Putamen (tissue), 1 donor: ENCODE measurements at regions not wholly inside any gene's neighbourhood (a gene's known extent, or its start where the extent isn't known, plus 50 kb on each side); places are given as distances from the start of the nearest gene placed in this dataset.
"Not testable (repeated sequence)": the region's sequence is repeated elsewhere in the genome, so short reads cannot be mapped to it uniquely, and the experiment has no call there.

Experiments
- DNase-seq: peaks from one replicate; pipeline ENCODE4 v3.0.0-alpha.2; 2016; ENCODE audit warnings: low spot score

- DNase-seq: no peak
Observed at GRCh38 chr6:76840865-76841264, 622.4 kb downstream of the HTR1B start.

DNA sequence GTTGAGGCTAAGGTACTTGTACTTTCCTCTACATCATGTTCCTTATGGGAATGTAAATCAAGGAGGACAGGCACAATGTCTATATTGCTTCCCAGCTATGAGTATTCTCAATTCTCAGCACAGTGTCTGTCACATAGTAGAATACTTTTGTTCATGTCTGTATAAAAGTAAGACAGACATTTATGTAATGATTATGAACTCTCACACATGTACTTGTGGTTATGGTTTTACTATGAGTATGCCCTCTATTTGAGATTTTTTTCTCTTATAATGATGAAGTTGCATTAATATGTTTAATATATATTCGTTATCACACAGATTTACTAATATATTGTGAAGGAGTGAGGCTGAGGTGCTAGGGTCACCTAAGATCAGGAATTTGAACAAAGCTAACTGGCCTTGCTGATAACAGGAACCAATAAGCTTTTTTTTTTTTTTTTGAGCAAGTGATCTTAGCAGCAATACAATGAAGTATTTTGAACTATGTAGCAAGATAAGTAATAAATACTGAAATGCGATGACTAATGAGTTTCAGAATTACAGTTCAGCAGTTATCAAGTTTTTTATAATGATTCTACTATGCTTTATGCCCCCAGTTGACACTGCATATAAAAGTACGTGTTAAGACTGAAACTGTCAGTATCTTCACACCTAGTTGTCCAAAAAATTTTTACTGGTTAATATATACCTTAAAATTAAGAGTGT is 623.1 kb downstream of the HTR1B start:
- no peak for DNase-seq

GRCh38 chr6:76839505-76839904 is 623.8 kb downstream of the HTR1B start:
- DNase-seq: no peak

DNA sequence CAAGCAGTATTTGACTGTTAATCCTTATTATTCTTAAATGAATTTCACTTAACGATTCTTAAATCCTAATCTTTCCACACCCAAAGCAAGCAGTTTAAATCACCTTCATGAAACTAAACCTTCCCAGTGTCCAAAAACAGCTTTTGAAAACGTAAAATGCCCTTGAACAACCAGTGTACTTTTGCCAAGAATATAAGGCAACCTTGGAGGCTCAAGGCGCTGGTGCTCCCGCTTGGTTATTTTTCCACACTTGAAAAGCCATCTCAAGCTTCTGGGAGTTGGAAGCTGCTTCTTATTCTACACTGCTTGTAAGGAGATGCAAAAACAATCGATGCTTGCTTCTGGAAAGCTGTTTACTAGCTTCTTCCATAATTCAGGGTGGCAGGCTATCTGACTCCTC is 625.7 kb downstream of the HTR1B start:
- no peak for DNase-seq

DNA sequence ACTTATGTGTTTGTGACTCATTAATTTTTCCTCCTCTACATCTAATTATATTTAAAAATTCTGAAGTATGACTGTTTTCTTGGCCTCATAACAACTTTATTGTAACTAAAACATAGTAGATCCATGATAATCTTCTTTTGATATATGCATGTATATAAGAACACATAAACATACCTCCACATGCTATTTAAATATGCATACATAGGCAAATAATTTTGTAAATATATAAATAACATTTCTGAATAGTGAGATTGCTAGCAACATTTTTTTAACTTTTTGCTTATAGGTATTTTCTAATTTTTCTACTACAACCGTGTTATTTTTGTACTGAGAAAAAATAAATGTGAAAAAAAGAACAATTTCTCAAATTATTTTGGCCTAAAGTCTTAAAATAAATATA is 627.6 kb downstream of the HTR1B start:
- DNase-seq: no peak

DNA sequence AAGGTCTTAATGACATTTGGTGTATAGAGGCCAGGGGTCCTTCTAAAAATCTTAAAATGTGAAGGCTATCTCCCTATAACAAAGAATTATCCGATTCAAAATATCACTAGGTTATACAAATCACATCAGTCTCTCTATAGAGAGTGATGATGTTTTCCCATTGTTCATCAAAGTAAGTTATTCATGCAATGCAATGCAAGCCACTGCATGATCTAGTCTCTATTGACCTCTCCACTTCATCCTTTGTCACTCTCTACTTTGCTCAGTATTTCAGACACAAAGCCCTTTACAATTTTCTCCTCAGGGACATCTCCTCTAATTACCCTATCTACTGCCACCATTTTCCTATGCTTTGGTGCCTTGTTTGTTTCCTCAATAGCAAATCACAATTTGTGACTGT is 628.0 kb downstream of the HTR1B start:
- DNase-seq: no peak

DNA sequence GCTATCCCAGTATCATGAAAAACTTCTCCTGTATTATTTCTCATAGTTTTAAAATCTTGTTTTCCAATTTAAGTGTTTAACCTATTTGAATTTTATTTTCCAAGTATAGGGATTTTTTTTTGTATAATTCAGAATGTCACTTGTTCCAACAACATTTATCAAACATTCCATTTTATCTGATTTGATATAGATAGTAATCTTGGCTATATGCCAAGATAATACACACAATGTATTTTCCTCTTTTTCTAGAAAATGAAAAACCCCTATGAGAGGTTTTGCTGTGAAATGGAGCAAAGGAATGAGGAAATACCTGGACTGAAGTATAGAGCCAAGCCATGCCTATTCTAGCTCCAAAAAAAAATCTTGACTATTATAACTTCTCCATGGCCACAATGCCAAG is 628.9 kb downstream of the HTR1B start:
- DNase-seq: no peak

- no peak for DNase-seq
Observed at GRCh38 chr6:76831299-76831698, 632.0 kb downstream of the HTR1B start.

DNA sequence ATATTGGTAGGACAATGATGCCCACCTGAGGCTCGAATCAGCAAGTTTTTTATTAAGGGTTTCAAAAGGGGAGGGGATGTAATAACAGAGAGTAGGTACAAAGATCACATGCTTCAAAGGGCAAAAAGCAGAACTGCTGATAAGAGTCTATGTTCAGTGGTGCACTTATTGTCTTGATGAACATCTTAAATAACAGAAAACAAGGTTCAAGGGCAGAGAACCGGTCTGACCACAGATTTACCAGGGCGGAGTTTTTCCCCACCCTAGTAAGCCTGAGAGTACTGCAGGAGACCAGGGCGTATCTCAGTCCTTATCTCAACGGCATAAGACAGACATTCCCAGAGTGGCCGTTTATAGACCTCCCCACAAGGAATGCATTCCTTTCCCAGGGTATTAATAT is 639.7 kb downstream of the HTR1B start:
- not testable (repeated sequence) for DNase-seq

DNA sequence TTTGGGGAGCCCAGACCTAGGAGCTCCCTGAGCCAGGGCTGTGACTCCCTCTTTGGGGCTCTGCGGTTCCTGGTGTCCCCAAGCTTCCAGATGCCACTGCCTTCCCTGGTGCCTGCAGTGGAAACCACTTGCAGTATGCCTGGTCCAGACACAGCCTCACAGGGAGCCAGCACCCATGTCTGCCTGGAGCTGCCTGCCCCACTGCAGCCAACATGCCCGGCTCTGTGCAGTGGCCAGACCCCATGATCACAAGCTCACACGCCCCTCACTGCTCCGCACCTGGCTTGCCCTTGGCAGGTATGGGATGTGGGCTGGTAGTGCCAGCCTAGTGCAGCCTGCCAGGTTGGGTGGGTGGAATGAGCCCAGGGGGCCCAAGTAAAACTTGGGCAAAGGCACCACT is 644.8 kb downstream of the HTR1B start:
- no peak for DNase-seq

DNA sequence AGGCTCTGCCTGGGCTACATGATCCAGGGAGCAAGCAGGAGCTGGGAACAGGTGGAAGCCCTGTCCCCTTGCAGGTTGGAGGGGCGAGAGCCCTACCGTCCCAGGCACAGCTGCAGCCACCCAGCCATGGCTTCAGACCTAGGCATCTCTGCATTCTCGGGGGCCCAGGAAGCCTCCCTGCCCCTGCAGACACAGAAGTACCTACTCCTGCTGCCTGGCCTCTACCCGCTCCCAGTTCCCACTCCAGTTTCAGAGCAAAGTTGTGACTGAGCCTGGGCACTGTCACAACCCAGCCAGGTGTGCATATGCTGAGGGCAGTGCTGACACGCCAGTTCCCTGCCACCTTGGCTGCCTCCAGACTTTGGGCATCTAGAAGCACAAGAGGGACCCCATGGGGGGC is 645.9 kb downstream of the HTR1B start:
- no peak for DNase-seq

- no peak for DNase-seq
Observed at GRCh38 chr6:76814496-76815458, 648.5 kb downstream of the HTR1B start.

GRCh38 chr6:76810286-76810685 is 653.0 kb downstream of the HTR1B start:
- no peak for DNase-seq

- no peak for DNase-seq
Observed at GRCh38 chr6:76803038-76803580, 660.2 kb downstream of the HTR1B start.

DNA sequence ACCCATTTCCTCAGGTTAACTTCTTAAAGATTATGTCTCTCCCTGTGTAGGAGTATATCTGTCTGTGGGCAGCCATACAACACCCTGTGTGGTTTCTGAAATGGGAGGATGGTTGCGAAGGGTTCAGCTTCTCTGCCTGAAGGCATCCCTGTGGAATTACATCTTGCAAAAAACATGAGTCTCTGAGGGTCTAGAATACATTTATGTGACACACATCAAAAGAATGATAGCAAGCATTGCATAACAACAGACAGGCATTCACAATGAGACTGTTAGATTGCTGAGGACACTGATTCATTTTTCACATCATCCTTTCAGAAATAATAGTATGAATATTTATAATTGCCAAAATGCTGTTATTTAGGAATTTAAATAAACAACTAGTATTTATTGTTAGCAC is 670.9 kb downstream of the HTR1B start:
- DNase-seq: no peak

GRCh38 chr6:76790881-76791280 is 672.4 kb downstream of the HTR1B start:
- no peak for DNase-seq

DNA sequence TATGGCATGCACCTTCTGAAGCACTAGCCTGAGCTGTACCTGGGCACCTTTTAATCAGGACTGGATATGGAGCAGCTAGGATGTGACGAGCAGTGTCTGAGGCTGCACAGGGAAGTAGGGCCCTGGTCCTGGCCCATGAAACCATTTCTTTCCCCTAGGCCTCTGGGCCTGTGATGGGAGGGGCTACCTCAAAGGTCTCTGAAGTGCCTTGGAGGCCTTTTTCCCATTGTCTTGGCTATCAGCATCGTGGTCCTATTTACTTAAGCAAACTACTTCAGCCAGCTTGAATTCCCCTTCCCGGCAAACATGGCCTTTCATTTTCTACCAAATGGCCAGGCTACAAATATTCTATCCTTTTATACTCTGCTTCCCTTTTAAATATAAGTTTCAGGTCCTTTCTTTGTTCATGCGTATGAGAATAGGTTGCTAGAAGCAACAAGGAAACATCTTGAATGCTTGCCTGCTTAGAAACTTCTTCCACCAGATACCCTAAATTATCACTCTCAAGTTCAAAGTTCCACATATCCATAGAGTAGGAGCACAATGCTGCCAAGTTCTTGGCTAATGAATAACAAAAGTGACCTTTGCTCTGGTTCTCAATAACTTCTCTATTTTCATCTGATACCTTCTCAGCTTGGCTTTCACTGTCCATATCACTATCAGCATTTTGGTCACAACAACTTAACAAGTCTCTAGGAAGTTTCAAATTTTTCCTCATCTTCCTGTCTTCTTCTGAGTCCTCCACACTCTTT is 673.1 kb downstream of the HTR1B start:
- no peak for DNase-seq

GRCh38 chr6:76789580-76789979 is 673.7 kb downstream of the HTR1B start:
- DNase-seq: no peak

- DNase-seq: no peak
Observed at GRCh38 chr6:76788155-76788554, 675.1 kb downstream of the HTR1B start.

GRCh38 chr6:76779068-76779467 is 684.2 kb downstream of the HTR1B start:
- no peak for DNase-seq

DNA sequence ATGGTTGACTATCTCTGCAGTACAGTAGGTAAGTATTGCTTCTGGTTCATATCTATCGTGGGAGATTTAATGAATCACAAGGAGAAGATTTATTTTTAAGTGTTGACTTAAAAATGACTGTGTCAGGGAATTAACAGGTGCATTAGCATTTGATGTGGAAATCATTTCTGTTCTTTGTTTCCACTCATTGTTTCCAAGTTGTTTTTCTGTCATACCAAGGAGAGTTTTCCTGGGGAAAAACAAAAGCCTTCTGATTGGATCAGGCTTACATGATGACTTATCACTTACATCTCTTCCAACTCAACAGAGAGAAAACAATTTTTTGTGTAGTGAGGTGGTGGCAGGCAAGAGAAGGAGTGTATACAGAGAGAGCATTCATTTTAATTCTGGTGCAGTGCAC is 686.4 kb downstream of the HTR1B start:
- no peak for DNase-seq

DNA sequence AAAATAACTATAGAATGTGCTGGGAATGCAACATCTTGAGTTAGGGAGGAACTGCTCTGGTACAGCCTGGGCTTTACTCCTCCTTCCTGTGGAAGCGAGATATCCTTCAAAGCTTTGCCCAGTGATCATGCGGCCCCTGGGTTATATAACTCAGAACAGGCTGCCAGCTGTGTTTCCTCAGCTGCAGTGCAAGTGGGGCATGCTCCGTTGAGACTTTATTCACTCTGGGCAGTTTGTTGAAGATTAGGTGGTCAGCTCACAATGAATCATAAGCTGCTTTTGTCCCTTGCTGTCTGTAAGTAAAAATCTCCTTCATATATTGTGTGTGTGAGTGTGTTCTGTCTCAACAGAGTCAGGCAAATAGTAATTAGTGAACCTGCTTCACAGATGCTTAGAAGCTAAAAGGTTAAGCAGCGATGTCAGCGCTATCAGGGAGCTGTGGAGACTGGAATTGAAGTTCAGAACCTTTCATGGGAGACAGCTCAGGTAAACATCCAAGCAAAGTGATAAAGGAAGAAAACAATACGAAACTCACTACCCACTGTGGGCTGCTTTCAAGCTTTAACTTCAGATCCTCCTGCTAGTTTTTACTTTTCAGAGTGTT is 688.4 kb downstream of the HTR1B start:
- no peak for DNase-seq
